Brain pericyte (primary cell): ENCODE measurements at regions not wholly inside any gene's neighbourhood (a gene's known extent, or its start where the extent isn't known, plus 50 kb on each side); places are given as distances from the start of the nearest gene placed in this dataset.
"Not testable (repeated sequence)": the region's sequence is repeated elsewhere in the genome, so short reads cannot be mapped to it uniquely, and the experiment has no call there.

Experiments
- DNase-seq: peaks from one replicate; pipeline ENCODE4 v3.0.0-alpha.2; 2012; ENCODE audit warnings: low read depth, low spot score

DNA sequence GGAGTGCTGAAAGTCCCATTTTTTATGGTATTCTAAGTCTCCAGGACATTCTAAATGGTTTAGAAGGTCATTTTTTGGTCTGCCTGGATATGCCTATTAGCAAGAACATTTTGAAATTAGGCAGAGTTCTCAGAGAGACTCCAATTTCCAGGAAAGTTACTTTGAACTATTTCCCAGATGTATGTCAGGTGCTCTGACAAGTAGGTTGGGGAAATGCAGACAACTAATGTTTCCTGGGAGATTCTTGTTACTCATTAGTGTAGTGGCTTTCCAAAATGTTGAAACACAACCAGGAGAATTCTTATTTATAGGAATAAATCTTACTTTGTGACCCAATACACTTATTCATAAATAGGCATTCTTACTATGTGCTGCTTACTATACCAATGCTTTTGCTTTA, 268.4 kb downstream of the ZNF37A start:
- DNase-seq, result not testable (repeated sequence)

DNA sequence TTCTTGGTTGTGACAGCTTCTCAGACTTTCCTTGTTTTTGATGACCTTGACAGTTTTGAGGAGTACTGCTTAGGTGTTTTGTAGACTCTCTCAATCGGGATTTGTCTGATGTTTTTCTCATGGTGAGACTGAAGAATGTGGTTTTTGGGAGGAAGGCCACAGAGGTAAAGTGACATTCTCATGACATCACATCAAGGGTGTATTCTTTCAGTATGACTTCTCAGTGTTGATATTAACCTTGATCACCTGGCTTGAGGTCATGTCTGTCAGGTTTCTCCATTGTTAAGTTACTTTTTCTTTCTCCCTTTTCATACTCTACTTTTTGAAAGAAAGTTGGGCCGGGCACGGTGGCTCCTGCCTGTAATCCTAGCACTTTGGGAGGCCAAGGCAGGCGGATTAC, 269.9 kb downstream of the ZNF37A start:
- not testable (repeated sequence) for DNase-seq

DNA sequence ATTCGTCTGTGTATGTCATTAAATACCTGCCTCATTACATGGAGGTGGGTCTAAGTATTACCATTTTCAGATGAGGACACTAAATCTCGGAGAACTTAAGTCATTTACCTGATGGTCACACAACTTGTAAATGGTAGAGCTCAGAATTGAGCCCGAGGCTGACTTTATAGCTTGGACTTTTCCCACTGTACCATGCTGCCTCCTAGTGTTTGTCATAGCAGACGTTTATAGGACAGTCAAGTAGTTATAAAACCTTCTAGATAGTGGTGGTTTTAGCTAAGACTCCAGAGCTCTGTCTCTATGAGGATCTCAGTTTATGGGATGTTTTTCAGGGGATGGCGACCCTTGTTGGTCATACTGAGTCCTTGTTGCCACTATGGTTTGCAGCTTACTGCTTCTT, 271.8 kb downstream of the ZNF37A start:
- DNase-seq, result not testable (repeated sequence)

DNA sequence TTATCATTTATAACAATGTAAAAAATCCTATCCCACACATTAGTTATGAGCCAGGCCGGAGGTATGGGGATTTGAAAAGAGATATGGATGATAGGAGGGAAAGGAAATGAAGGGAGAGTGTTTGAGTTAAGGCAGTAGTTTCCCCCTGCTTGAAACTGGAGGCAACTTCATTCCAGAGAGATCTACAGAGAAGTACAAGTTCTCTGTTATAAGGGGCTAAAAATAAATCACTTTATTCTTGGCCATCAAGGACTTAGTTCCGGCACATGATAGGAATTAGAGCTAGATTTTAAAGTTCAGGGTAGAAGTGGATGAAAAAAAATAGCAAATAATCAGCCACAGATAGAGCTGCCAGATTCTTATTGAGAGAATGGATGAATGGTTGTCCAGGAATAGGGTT, 289.7 kb downstream of the ZNF37A start:
- not testable (repeated sequence) for DNase-seq

DNA sequence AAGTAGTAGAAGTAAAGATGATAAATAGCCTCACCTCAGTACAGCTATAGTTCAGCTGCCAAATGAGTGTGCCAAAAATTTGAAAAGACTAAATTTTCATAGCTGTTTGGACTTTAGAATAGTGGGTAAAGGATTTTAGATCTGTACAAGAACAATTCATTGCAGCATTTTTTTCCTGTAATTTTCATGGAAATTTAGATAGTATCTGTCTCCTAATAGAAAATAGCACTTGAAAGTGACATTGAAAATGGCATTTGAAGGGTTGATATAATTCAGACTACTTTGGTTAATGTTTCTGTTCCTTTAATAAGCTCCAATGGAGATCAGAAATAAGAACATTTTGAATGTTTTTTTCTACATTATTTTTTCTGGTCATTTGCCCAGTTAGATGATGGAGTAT, 292.7 kb downstream of the ZNF37A start:
- not testable (repeated sequence) for DNase-seq

DNA sequence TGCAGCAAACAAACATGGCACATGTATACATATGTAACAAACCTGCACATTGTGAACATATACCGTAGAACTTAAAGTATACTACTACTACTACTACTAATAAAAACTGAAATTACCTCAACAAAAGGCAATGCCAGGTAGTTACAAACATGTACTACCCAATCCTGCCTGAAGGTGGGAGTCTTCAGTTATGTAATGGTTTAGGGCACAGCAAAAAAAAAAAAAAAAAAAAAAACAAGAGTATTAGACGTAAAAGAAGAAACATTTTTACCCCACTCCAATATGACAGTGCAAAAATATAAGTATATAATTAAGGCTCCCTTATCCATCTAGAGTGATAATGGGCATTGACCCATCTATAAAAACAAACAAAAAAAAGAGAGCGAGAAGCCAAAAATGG, 296.6 kb downstream of the ZNF37A start:
- not testable (repeated sequence) for DNase-seq

DNA sequence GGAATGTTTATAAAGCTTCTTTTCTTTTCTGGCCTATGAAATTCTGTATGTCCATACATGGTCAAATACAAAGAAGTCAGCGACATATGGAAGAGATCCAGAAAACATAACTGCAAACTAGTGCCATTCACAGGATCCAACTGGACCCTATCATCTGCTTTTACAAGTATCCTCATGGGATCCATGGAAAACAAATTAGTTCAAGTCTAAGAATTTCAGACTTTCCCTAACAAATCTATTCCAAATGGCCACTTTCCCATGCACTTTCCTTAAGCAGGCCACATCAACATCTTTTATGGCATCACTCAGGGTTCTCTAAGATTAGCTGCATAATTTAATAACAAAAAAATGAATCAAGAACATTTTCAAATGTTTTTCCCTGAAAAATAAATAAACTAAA, 301.3 kb downstream of the ZNF37A start:
- DNase-seq, result not testable (repeated sequence)

DNA sequence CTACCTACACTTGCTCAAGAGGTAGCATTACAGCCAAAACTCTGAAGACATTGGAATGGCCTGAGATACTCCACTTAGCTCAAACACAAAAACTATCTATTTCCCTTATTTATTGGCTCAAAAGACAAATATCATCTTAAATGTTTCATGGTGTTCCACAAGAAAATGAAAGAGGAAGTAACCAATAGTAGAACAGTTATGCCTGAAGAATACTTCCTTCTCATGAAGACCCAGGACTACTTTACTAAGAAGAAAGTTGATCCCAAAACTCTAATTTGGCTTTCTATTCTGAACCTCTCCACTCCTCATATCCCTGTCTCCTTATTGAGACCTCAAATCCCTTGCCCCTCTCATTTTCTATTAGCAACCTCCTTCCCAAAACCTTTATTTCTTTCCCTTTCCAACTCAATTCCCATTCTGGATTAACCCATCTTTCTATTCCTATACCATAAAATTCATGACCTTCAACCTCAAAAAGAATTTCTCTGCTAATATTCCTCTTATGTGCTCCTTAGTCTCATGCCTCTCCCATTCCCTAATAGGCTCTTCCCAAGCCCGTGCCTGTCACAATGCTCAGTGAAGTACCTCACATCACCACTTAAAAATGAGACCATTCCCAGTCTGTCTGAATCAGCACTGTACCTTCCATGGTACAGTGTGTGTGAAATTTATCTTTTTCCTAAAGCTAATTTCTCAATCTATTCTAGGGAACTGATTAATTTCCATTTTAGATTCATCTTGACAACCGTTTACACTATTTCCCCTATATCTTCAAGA, 302.2 kb downstream of the ZNF37A start:
- not testable (repeated sequence) for DNase-seq

DNA sequence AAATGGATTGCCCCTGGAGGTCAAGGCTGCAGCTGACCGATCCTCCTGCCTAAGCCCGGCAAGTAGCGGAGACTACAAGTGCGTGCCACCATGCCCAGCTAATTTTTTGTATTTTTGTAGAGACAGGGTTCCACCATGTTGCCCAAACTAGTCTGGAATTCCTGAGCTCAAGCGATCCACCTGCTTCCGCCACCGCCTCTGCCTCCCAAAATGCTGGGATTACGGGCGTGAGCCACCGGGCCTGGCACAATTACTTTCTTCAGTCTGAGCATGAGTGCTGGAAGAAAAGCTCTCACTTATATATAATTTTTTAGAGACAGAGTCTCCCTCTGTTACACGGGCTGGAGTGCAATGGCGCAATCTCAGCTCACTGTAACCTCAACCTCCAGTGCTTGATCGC, 307.4 kb downstream of the ZNF37A start:
- DNase-seq, result not testable (repeated sequence)

DNA sequence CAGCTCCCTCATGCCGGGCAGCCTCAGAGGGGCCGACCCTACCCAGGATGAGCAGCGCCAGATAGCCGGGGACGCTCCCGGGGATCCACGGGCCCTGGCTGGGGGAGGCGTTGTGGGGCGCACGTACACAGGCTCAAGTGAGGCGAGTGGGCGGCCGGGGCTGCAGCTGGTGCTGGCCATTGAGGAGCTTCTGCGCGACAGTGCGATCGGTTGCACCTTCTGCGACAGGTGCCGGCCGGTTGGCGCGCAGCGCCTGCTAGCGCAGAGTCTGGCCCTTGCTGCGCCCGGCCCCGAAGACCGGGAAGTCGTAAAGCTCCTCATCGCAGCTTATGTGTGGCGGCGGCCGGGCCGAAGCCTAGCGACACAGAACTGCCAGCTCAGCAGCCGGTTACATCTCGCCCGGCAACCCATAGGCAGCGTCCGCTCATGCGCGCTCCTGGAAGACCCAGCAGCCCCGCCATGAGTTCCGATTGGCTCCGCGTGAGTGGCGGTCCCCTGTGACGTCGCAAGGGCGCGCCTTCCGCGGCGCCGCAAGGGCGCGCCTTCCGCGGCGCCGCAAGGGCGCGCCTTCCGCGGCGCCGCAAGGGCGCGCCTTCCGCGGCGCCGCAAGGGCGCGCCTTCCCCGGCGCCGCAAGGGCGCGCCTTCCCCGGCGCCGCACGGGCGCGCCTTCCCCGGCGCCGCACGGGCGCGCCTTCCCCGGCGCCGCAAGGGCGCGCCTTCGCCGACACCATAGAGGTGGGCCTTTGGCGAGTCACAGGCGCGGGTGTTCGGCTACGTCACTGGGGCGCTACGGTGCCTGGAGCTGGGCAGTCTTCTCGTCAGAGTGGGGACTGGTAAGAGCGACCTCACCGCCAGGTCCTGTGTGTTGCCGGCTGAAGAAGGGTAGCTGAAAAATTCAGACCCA, 308.6 kb downstream of the ZNF37A start:
- DNase-seq, result peak; percentile 89

DNA sequence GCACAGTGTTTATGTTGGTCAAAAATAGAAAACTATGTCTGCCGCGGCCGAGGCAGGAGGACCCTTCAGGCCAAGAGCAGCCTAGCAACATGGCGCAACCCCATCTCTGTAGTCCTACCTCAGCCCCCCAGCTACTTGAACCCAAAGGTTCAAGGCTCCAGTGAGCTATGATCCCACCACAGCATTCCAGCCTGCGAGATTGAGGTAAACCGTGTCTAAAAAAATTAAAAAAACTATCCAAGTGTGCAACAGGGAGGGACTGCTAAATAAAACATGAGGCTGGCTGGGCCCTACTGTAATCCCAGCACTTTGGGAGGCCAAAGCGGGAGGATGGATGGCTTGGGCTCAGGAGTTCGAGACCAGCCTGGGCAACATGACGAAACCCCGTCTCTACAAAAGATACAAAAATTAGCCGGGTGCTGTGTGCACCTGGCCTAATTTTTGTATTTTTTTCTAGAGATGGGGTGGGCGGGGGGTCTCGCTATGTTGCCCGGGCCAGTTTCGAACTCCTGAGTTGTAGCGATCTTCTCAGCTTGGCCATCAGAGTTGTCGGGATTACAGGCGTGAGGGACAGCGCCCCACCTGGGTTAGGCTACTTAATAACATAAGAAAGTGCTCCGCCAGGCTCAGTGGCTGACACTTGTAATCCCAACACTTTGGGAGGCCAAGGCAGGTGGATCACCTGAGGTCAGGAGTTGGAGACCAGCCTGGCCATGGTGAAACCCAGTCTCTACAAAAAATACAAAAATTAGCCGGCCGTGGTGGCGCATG, 309.4 kb downstream of the ZNF37A start:
- DNase-seq, result not testable (repeated sequence)

DNA sequence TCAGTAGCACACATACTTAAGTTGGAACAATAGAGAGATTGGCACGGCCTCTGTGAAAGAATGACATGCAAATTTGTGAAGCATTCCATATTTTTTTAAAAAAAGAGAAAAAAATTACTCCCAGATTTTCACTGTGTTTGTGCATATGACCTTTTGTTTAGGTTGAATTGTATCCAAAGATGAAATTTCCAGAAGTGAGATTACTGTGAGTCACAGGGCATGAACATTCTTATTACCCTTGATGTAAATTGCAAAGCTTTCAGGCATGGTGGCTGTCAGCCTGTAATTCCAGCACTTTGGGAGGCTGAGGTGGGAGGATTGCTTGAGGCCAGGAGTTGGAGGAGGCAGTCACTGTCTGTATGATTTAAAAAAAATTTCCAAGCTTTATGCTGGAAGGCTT, 329.5 kb downstream of the ZNF37A start:
- DNase-seq, result not testable (repeated sequence)

DNA sequence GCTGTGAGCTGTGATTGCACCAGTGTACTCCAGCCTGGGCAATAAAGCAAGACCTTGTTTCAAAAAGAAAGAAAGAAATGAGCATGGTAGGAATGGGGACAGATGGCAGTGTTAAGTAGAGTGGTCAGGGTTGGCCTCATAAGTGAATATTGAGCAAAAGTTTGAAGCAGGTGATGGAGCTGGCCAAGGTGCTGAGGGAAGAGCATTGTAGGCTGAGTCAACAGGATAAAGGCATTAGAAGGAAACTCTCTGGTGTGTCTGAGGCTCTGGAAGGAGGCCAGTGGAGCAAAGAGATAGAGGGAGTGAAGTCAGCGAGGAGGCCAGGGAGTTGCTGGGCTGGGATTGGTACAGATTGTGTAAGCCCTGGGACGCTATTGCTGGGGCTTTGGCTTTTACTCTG, 336.1 kb downstream of the ZNF37A start:
- not testable (repeated sequence) for DNase-seq

DNA sequence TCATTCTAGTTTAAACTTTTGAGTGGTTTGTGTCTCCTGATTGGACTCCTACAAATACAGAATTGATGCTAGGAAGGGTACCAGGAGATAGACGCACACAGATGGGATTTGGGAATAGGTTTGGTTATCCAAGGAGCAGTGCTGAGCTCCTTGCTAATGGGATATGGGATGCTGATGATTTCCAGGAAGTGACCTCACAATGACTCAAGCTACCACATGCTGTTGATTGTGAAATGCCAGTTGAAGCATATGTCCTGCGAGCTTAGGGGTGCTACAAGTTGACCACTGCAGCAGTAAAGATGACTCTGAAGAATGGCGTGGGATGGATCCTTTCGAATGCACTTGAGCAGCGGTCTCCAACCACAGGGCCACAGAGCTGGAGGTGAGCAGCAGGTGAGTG, 343.2 kb downstream of the ZNF37A start:
- DNase-seq, result not testable (repeated sequence)

DNA sequence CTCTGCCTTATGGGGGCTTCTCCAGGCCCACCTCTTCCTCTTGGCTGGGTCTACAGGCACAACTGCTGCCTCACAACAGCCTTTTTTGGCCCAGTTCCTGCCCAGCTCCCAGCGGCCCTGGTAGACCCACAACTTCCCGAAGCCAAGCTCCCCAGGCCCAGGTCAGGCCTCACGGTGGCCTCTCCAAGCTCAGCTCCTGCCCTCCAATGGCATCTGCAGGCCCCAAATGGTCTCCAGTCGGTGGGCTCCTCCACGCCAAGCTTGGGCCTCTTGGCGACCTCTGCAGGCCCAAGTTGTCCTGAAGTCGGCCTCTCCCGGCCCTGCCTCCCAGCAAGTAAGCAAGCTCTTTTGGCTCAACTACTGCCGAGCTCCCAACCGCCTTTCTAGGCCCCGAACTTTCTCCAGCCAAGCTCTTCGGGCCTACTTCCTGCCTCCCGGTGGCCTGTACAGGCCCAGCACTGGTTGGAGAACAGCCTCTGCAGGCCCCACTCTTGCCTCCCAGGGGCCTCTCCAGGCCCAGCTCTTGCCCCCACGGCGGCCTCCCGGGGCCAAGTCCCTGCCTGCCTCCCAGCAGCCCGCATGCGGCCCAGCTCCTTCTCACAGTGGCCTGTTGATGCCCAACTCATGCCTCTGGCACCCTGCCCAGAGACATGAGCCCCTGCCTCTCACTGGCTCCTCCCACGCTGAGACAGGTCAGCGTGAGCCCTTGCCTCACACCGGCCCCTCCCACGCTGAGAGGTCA, 354.6 kb downstream of the ZNF37A start:
- not testable (repeated sequence) for DNase-seq

DNA sequence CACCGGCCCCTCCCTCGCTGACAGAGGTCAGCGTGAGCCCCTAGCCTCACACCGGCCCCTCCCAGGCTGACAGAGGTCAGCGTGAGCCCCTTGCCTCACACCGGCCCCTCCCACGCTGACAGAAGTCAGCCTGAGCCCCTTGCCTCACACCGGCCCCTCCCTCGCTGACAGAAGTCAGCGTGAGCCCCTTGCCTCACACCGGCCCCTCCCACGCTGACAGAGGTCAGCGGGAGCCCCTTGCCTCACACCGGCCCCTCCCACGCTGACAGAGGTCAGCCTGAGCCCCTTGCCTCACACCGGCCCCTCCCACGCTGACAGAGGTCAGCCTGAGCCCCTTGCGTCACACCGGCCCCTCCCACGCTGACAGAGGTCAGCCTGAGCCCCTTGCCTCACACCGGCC, 355.5 kb downstream of the ZNF37A start:
- DNase-seq, result not testable (repeated sequence)

DNA sequence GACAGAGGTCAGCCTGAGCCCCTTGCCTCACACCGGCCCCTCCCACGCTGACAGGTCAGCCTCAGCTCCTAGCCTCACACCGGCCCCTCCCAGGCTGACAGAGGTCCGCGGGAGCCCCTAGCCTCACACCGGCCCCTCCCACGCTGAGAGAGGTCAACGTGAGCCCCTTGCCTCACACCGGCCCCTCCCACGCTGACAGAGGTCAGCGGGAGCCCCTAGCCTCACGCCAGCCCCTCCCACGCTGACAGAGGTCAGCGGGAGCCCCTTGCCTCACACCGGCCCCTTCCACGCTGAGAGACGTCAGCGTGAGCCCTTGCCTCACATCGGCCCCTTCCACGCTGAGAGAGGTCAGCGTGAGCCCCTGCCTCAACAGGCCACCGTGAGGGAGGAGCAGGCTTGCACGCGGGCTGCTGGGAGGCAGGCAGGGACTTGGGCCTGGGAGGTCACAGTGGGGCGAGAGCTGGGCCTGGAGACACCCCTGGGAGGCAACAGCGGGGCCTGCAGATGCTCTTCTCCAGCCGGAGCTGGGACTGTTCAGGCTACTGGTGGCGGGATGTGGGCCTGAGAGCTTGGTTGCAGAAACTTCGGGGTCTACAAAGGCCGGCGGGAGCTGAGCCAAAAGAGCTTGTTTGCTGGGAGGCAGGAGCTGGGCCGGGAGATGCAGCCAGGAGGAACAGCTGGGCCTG, 356.4 kb downstream of the ZNF37A start:
- DNase-seq, result not testable (repeated sequence)

DNA sequence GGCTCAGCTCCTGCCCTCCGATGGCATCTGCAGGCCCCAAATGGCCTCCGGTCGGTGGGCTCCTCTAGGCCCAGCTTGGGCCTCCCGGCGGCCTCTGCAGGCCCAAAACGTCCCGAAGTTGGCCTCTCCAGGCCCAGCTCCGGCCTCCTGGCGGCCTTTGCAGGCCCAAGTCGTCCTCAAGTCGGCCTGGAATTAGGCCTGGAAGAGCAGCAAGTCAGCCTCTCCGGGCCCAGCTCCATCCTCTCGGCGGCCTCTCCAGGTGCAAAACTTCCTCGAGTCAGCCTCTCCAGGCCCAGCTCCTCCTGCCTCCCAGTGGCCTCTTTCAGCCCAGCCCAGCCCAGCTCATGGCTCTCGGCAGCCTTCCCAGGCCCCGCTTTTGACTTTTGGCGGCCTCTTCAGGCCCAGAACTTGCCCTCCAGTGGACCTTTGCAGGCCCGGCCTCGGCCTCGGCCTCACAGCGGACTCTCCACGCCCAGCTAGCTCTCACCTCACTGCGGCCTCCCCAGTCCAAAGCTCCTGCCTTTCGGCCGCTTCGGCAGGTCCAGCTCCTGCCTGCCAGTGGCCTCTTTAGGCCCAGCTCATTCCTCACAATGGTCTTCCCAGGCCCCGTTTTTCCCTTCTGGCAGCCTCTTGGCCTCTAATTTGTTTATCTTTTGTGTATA, 357.3 kb downstream of the ZNF37A start:
- not testable (repeated sequence) for DNase-seq
